GM23338 (cell line): ENCODE measurements at regions not wholly inside any gene's neighbourhood (a gene's known extent, or its start where the extent isn't known, plus 50 kb on each side); places are given as distances from the start of the nearest gene placed in this dataset.

ENCODE experiments used
- ATAC-seq: fragments of 200-7000 bp; cut with Tn5 transposase; 3 replicates; pipeline ENCODE4 v1.9.1; 2020
- DNase-seq: peaks from one replicate; pipeline ENCODE4 v3.0.0-alpha.2; 2015; ENCODE audit warnings: low spot score
- H2AFZ ChIP-seq: fragments of 200-600 bp; sonication (generic); 2 replicates; pipeline ENCODE4 v1.8.0; 2016; ENCODE audit warnings: antibody characterized with exemption, mild to moderate bottlenecking, moderate library complexity
- H3F3A ChIP-seq: fragments of 200-600 bp; sonication (generic); replicated peaks from 2 replicates; pipeline ENCODE4 v1.8.0; 2017; ENCODE audit warnings: antibody characterized with exemption, mixed run types, low read depth
- H3K27ac ChIP-seq: fragments of 200-600 bp; sonication (generic); 2 replicates; pipeline ENCODE4 v1.6.1; 2016; ENCODE audit warnings: low read depth
- H3K27me3 ChIP-seq: fragments of 200-600 bp; sonication (generic); 2 replicates; pipeline ENCODE4 v1.8.0; 2016; ENCODE audit warnings: mild to moderate bottlenecking, mixed run types, moderate library complexity; ENCODE audit not compliant: insufficient read depth
- H3K36me3 ChIP-seq: fragments of 200-600 bp; sonication (generic); 2 replicates; pipeline ENCODE4 v1.8.0; 2016; ENCODE audit warnings: mild to moderate bottlenecking; ENCODE audit not compliant: insufficient read depth
- H3K4me1 ChIP-seq: fragments of 200-600 bp; sonication (generic); 2 replicates; pipeline ENCODE4 v1.8.0; 2016; ENCODE audit warnings: mild to moderate bottlenecking, moderate library complexity; ENCODE audit not compliant: insufficient read depth
- H3K4me2 ChIP-seq: fragments of 200-600 bp; sonication (generic); 2 replicates; pipeline ENCODE4 v1.7.1; 2017; ENCODE audit warnings: mixed run types
- H3K4me3 ChIP-seq: fragments of 200-600 bp; sonication (generic); 2 replicates; pipeline ENCODE4 v1.6.1; 2016; ENCODE audit warnings: mixed run types
- H3K79me2 ChIP-seq: fragments of 200-600 bp; sonication (generic); replicated peaks from 2 replicates; pipeline ENCODE4 v1.8.0; 2017; ENCODE audit warnings: mild to moderate bottlenecking; ENCODE audit not compliant: insufficient read depth
- H3K9me2 ChIP-seq: fragments of 200-600 bp; sonication (generic); 2 replicates; pipeline ENCODE4 v1.8.0; 2017; ENCODE audit not compliant: insufficient read depth
- H4K20me1 ChIP-seq: fragments of 200-600 bp; sonication (generic); replicated peaks from 2 replicates; pipeline ENCODE4 v1.8.0; 2017; ENCODE audit warnings: mild to moderate bottlenecking; ENCODE audit not compliant: insufficient read depth
- H3K27ac Mint-ChIP-seq: 2 replicates; pipeline ENCODE4 v1.8.0; 2020; ENCODE audit warnings: inconsistent platforms, mild to moderate bottlenecking, moderate library complexity, mixed read lengths
- H3K27me3 Mint-ChIP-seq: 3 replicates; pipeline ENCODE4 v1.8.0; 2022; ENCODE audit warnings: low read depth, mild to moderate bottlenecking, moderate library complexity, mixed read lengths, inconsistent platforms; ENCODE audit not compliant: insufficient read depth, poor library complexity
- H3K36me3 Mint-ChIP-seq: 3 replicates; pipeline ENCODE4 v1.8.0; 2021; ENCODE audit warnings: low read depth, mild to moderate bottlenecking, inconsistent platforms, moderate library complexity, mixed read lengths
- H3K4me1 Mint-ChIP-seq: 3 replicates; pipeline ENCODE4 v1.8.0; 2020; ENCODE audit warnings: mild to moderate bottlenecking, inconsistent platforms, mixed read lengths
- H3K4me3 Mint-ChIP-seq: 3 replicates; pipeline ENCODE4 v1.8.0; 2021; ENCODE audit warnings: moderate library complexity, mild to moderate bottlenecking, inconsistent platforms, mixed read lengths
- H3K9me3 Mint-ChIP-seq: 3 replicates; pipeline ENCODE4 v1.8.0; 2020; ENCODE audit warnings: moderate library complexity, mild to moderate bottlenecking, inconsistent platforms, mixed read lengths
- CREB1 ChIP-seq: fragments of 250-450 bp; sonication (Bioruptor Pico); IDR thresholded peaks from 2 replicates; pipeline ENCODE4 v1.5.0; 2020; ENCODE audit warnings: low read depth, mild to moderate bottlenecking, moderate library complexity
- JUNB ChIP-seq: IDR thresholded peaks from one replicate; pipeline ENCODE4 v1.6.1; 2016; ENCODE audit warnings: antibody characterized with exemption; ENCODE audit not compliant: unreplicated experiment
- NANOG ChIP-seq: IDR thresholded peaks from 2 replicates; pipeline ENCODE4 v1.6.1; 2016; ENCODE audit warnings: antibody characterized with exemption, borderline replicate concordance
- POLR2AphosphoS5 ChIP-seq: IDR thresholded peaks from 2 replicates; pipeline ENCODE4 v1.6.1; 2016; ENCODE audit warnings: antibody characterized with exemption, low read depth
- ZNF114 ChIP-seq: fragments of 250-450 bp; sonication (Bioruptor Pico); IDR thresholded peaks from 2 replicates; pipeline ENCODE4 v1.5.0; 2020; ENCODE audit warnings: mild to moderate bottlenecking, moderate library complexity
- ZNF462 ChIP-seq: fragments of 250-450 bp; sonication (Bioruptor Pico); IDR thresholded peaks from 2 replicates; pipeline ENCODE4 v1.5.0; 2020; ENCODE audit warnings: mild to moderate bottlenecking, moderate library complexity
- TF ChIP-seq, protein P1 (sequence below), 2 experiments: fragments of 200-600 bp in 1 of 2; sonication (generic) in 1 of 2; conservative IDR thresholded peaks; 2 replicates each; pipeline versions ENCODE4 v1.5.1 to v1.6.1; 2016 to 2017; ENCODE audit warnings: antibody characterized with exemption in 2 of 2, low read depth in 2 of 2, mild to moderate bottlenecking in 2 of 2, moderate library complexity in 1 of 2
- TF ChIP-seq, protein P2 (sequence below): IDR thresholded peaks from one replicate; pipeline ENCODE4 v1.6.1; 2018; ENCODE audit warnings: antibody characterized with exemption; ENCODE audit not compliant: unreplicated experiment
- TF ChIP-seq, protein P3 (sequence below): IDR thresholded peaks from 2 replicates; pipeline ENCODE4 v1.6.1; 2016; ENCODE audit warnings: antibody characterized with exemption

DNA sequence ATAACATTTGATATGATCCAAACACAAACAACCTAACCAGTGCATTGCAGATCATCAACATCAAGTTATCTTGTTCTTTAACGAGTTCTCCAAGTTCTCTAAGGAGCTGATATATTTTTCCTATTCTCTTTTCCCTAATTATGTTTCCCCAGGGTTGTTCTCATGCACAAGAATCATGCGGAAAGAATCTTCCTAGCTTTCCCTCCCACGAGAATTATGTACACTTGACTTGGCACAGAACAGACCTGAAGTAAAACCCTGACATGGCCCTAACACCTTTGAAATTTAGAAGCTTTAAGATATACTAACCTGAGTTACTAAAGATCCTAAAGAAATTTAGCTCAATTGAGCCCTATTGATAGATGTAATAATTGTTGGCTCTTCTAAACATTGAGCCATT lies 110.7 kb upstream of the FST start:
- no peak overlapping the region for H3K27ac Mint-ChIP-seq
- Histone ChIP-seq H3K27ac (no peak overlapping the region), H2AFZ (no peak overlapping the region), H3K27me3 (no peaks in the 10 kb centered on the region), H3F3A (no peaks in the 10 kb centered on the region), H4K20me1 (no peaks in the 10 kb centered on the region), H3K36me3 (no peaks in the 10 kb centered on the region), H3K4me3 (no peak overlapping the region), H3K4me2 (no peak overlapping the region), H3K79me2 (no peaks in the 10 kb centered on the region), H3K4me1 (no peaks in the 10 kb centered on the region), H3K9me2 (0 out of 2 replicates have a peak, but pooled peaks cover 3% of the 10 kb centered on the region)
- H3K9me3 Mint-ChIP-seq, result no peaks in the 10 kb centered on the region; the same call in 2 of the 3 replicates
- H3K4me1 Mint-ChIP-seq, result peaks cover under 1% of the 10 kb centered on the region; the same call in 2 of the 3 replicates
- TF ChIP-seq JUNB, result no peak
- TF ChIP-seq, protein P1, sequence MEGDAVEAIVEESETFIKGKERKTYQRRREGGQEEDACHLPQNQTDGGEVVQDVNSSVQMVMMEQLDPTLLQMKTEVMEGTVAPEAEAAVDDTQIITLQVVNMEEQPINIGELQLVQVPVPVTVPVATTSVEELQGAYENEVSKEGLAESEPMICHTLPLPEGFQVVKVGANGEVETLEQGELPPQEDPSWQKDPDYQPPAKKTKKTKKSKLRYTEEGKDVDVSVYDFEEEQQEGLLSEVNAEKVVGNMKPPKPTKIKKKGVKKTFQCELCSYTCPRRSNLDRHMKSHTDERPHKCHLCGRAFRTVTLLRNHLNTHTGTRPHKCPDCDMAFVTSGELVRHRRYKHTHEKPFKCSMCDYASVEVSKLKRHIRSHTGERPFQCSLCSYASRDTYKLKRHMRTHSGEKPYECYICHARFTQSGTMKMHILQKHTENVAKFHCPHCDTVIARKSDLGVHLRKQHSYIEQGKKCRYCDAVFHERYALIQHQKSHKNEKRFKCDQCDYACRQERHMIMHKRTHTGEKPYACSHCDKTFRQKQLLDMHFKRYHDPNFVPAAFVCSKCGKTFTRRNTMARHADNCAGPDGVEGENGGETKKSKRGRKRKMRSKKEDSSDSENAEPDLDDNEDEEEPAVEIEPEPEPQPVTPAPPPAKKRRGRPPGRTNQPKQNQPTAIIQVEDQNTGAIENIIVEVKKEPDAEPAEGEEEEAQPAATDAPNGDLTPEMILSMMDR (conservative IDR thresholded peaks at IDR 0.05; ENCODE audit: low read depth in 2 of 2), result no peak
- TF ChIP-seq, protein P2, sequence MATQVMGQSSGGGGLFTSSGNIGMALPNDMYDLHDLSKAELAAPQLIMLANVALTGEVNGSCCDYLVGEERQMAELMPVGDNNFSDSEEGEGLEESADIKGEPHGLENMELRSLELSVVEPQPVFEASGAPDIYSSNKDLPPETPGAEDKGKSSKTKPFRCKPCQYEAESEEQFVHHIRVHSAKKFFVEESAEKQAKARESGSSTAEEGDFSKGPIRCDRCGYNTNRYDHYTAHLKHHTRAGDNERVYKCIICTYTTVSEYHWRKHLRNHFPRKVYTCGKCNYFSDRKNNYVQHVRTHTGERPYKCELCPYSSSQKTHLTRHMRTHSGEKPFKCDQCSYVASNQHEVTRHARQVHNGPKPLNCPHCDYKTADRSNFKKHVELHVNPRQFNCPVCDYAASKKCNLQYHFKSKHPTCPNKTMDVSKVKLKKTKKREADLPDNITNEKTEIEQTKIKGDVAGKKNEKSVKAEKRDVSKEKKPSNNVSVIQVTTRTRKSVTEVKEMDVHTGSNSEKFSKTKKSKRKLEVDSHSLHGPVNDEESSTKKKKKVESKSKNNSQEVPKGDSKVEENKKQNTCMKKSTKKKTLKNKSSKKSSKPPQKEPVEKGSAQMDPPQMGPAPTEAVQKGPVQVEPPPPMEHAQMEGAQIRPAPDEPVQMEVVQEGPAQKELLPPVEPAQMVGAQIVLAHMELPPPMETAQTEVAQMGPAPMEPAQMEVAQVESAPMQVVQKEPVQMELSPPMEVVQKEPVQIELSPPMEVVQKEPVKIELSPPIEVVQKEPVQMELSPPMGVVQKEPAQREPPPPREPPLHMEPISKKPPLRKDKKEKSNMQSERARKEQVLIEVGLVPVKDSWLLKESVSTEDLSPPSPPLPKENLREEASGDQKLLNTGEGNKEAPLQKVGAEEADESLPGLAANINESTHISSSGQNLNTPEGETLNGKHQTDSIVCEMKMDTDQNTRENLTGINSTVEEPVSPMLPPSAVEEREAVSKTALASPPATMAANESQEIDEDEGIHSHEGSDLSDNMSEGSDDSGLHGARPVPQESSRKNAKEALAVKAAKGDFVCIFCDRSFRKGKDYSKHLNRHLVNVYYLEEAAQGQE, result no peak
- TF ChIP-seq, protein P3, sequence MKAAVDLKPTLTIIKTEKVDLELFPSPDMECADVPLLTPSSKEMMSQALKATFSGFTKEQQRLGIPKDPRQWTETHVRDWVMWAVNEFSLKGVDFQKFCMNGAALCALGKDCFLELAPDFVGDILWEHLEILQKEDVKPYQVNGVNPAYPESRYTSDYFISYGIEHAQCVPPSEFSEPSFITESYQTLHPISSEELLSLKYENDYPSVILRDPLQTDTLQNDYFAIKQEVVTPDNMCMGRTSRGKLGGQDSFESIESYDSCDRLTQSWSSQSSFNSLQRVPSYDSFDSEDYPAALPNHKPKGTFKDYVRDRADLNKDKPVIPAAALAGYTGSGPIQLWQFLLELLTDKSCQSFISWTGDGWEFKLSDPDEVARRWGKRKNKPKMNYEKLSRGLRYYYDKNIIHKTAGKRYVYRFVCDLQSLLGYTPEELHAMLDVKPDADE, result no peak
- TF ChIP-seq POLR2AphosphoS5, result no peak
- no peak for TF ChIP-seq ZNF114 (CRISPR knock-in tag)
- TF ChIP-seq CREB1 (CRISPR knock-in tag), result no peak
- TF ChIP-seq NANOG, result no peak
- no peak for TF ChIP-seq ZNF462 (CRISPR knock-in tag)
- H3K36me3 Mint-ChIP-seq, result no peaks in the 10 kb centered on the region
- ATAC-seq (no peak), DNase-seq (no peak)
- H3K4me3 Mint-ChIP-seq, result no peak overlapping the region
- peaks cover 3% of the 10 kb centered on the region for H3K27me3 Mint-ChIP-seq
